ENCODE measurements at regions not wholly inside any gene's neighbourhood (a gene's known extent, or its start where the extent isn't known, plus 50 kb on each side); places are given as distances from the start of the nearest gene placed in this dataset.

DNA sequence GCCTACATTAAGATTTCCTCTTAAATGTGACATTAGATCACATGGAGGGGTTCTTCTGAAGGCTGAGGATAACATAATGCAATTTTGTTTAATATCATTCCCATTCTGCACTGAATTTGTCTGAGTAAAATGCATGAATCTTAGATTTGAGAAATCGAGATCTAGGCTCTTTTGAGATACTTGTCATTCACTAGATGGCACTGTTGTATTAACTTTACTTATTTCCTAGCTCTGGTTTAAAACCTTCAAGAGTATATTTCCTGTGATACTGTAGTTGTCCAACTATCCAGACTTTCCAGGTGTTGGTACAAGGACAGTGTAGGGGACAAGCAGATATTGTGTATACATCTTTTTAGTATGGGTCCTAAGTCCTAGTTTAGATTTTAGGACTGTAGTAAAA lies 91.7 kb upstream of the SEL1L start:
- TF ChIP-seq, protein P1, sequence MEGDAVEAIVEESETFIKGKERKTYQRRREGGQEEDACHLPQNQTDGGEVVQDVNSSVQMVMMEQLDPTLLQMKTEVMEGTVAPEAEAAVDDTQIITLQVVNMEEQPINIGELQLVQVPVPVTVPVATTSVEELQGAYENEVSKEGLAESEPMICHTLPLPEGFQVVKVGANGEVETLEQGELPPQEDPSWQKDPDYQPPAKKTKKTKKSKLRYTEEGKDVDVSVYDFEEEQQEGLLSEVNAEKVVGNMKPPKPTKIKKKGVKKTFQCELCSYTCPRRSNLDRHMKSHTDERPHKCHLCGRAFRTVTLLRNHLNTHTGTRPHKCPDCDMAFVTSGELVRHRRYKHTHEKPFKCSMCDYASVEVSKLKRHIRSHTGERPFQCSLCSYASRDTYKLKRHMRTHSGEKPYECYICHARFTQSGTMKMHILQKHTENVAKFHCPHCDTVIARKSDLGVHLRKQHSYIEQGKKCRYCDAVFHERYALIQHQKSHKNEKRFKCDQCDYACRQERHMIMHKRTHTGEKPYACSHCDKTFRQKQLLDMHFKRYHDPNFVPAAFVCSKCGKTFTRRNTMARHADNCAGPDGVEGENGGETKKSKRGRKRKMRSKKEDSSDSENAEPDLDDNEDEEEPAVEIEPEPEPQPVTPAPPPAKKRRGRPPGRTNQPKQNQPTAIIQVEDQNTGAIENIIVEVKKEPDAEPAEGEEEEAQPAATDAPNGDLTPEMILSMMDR (IDR thresholded peaks at IDR 0.05; ENCODE audit: low read length) = peak; percentile 54; the same call in 1 of the 2 replicates
- TF ChIP-seq EZH2 (IDR thresholded peaks at IDR 0.05; ENCODE audit: borderline replicate concordance, low read length) = no peak
